ENCODE measurements at regions not wholly inside any gene's neighbourhood (a gene's known extent, or its start where the extent isn't known, plus 50 kb on each side); places are given as distances from the start of the nearest gene placed in this dataset.

- TF ChIP-seq EZH2 (optimal IDR thresholded peaks at IDR 0.05; ENCODE audit: low read depth, low read length): no peak
- TF ChIP-seq CTCF (IDR thresholded peaks at IDR 0.05; ENCODE audit: low read length): no peak
Observed at GRCh38 chr4:13982010-13982409, 354.5 kb upstream of the BOD1L1 start.

All from MM.1S (cell line).